ENCODE measurements at regions not wholly inside any gene's neighbourhood (a gene's known extent, or its start where the extent isn't known, plus 50 kb on each side); places are given as distances from the start of the nearest gene placed in this dataset.

GRCh38 chr5:71953866-71954265 is 153.4 kb upstream of the MAP1B start:
- DNase-seq, result no peak

DNA sequence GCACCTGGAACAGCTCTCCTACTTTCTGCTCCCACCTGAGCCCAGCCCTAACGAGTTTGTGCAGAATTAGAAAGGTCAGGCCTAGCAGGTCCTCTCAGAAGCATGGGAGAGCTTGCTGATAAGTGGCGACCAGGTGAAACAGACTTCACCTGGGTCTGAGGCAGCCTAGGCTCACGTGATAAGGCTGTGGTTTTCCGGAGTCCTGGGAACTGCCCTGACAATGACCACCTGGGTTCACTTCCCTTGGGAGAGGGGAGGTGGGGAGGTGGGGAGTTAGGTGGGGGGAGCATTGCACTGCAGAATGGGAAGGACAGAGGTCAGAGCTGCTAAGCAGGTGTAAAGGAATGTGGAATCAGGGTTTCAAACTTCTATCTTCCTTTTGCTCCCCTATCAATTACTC is 152.9 kb upstream of the MAP1B start:
- no peak for DNase-seq

GRCh38 chr5:71955723-71956122 is 151.6 kb upstream of the MAP1B start:
- no peak for DNase-seq

DNA sequence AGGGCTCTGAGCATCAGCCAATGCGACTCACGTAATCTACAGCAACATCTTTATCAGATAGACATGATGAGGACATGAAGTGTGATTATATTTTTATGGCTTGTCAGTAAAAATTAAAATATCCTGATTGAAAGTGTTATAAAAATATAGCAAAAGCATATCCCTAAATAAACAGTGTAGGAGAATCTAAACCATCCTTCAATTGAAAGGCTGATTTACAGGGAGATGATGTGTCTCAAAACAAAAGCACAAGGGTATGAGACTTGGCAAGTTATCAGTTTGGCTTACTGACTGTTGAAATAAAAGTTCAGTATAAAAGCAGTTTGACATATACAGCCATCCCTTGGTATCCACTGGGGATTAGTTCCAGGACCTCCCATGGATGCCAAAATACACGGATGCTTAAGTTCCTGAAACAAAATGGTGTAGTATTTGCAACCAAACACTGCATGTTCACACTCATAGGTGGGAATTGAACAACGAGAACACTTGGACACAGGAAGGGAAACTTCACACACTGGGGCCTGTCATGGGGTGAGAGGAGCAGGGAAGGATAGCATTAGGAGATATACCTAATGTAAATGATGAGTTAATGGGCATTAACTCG is 149.9 kb upstream of the MAP1B start:
- no peak for DNase-seq

GRCh38 chr5:71960195-71960594 is 147.1 kb upstream of the MAP1B start:
- DNase-seq, result no peak

- DNase-seq, result no peak
These were observed 145.5 kb upstream of the MAP1B start for GRCh38 chr5:71961786-71962185.

GRCh38 chr5:71969460-71969859 is 137.8 kb upstream of the MAP1B start:
- DNase-seq, result no peak

GRCh38 chr5:71971862-71972261 is 135.4 kb upstream of the MAP1B start:
- DNase-seq, result no peak

- DNase-seq, result no peak
These were observed 134.3 kb upstream of the MAP1B start for GRCh38 chr5:71972777-71973473.

- no peak for DNase-seq
These were observed 133.7 kb upstream of the MAP1B start for GRCh38 chr5:71973563-71973962.

GRCh38 chr5:71974165-71974564 is 133.1 kb upstream of the MAP1B start:
- no peak for DNase-seq

- no peak for DNase-seq
These were observed 132.7 kb upstream of the MAP1B start for GRCh38 chr5:71974622-71975021.

GRCh38 chr5:71976449-71976848 is 130.8 kb upstream of the MAP1B start:
- no peak for DNase-seq

DNA sequence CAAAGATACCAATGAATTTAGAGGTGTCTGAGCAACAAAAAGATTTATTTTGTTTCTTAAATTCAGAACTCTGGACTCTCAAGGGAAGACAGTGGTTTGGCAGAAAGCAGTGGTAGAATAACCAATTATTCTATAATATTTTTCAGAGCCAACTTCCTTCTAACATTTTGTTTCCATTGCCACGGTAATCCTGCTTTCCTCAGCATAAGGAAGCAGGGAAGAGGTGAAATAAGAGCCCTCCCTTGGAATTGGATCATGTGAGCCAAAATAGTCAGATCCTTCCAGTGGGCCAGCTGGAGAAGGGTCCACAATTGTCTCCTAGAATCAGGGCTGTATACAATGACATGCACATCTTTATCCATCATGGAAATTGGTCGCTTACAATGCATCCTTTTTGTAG is 130.0 kb upstream of the MAP1B start:
- DNase-seq, result no peak

DNA sequence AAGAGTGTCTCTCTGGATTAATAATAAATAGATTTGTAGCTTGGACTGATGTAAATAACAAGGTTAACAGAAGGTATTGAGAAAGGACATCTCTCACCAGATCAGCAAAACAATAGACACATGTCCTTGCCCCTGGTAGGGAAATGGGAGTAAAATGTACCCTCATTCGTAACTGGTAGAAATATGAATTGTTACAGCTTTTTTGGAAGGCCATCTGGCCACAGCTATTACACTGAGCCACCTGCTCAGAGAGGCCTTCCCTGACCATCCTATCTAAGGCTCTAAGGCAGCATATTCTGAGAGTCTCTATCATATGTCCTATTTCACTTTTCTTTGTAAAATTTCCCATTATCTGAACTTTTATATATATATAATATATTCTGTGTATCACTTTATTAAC is 129.1 kb upstream of the MAP1B start:
- DNase-seq, result no peak

- no peak for DNase-seq
These were observed 124.4 kb upstream of the MAP1B start for GRCh38 chr5:71982717-71983395.

DNA sequence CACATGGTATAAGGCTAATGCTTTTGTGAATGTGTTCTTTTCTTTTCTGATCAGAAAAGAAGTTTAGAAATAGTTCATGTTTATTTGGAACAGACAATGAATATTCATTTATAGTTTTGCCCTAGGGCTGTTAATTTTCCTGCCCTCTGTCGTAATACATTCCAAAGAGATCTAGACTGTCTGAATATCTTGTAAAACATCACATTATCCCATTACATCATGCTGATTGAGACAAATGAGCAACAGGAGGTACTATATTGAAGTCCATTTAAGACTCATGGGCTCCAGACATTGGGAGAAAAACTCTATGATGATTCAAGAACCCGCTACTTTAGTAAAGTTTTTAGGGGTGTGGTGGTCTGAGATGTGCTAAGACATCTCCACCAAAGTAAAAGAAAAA is 121.2 kb upstream of the MAP1B start:
- DNase-seq, result no peak

DNA sequence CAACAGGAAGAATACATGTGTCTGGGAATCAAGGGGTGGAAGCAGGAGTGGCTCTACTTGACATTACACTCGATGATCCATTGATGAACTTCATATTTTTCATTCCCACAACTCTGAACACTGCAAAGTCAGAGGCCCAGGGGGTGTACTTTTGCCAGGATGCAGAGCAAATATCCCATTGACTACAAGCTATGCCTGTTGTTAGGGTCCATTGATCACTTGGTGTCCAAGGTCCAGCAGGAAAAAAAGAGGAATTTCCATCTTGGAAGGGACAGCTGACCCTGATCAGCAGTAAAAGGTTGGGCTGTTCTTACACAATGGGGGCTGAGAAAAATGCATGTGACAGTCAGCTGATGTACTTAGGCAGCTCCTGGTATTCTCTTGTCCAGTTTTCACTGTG is 118.5 kb upstream of the MAP1B start:
- DNase-seq, result no peak

DNA sequence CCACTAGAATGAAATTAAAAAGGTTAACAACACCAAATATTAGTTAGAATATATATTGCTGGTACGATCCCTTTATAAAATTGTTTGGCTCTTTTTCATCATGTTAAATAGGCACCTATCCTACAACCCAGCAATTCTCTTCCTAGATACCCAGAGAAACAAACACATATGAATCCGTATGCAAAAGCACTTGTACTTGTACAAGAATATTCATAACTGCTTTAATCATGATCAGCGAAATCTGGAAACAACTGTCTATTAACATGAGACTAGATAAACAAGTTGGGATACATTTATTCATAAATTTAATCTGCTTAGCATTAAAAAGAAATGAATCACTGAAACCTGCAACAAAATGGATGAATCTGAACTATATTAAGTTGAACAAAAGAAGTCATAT is 113.7 kb upstream of the MAP1B start:
- no peak for DNase-seq

DNA sequence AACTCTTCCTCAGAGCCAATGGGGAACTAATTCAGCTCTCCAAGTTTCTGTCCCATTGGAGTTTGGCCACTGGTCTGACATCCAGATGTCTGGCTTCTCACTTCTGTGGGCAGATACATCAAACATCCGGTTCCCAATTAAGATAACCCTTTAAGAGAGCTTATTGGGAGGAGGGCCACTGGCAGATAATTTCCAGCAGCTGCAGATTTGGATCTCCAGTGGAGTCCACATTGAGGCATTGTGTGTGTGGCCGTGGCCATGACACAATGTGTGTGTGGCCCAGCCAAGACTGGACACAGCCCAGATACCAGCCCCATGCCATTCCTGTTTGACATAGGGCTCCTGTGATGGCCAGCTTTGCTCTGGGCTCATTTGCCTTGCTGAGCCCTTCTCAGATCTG is 110.5 kb upstream of the MAP1B start:
- no peak for DNase-seq

DNA sequence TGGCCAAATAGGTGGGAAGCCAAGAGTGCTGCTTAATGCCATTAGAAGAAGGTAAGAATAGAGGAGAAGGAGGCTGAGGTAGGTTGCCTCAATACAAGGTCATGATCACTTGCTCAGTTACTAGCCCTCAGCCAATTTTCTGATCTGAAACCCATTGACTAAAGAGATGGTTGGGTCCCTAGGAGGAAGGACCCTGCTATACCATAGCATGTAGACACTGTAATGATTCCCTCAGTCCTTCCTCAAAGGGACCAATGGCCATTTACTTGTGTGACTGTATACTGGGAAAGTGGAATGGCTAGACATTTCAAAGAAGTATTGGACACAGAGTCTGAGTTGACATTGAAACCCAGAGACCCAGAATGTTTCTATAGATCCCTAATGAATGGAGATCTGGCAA is 108.5 kb upstream of the MAP1B start:
- no peak for DNase-seq

DNA sequence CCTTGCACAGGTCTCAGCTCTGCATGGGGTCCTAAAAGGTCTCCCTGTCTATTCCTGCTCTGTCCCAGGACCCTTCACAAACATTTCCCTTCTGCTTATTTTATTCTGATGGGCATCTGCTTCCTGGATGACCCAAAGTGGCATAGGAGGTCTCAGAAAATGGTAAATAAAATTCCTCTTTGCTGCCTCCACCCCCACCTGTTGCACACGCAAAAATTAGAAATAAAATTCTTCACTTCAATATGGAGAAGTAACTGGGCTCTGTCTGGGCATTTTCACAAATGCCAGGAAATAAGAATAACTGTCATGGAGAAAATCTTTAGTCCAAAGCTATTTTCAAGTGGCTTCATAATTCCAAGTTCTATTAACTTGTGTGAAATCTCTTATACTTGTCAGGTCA is 106.6 kb upstream of the MAP1B start:
- no peak for DNase-seq

DNA sequence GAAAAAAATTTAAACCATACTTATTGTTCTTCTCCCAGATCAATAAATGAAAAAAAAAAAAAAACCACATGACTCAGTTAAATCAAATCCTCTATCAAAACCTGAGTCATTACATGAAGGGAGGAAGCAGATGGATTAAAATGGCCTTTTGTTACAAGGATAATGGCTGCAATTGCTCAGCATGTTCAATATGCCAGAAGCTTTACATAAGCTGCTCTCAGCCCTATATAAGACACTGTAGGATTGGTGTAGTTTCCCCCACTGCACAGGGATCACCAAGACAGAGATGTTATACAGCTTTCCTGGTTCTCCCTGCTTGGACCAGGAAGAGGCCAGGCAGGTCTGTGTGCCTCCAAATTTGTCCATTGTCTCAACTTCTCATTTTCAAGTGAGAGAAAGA is 101.6 kb upstream of the MAP1B start:
- no peak for DNase-seq

GRCh38 chr5:72006361-72006760 is 100.9 kb upstream of the MAP1B start:
- DNase-seq, result no peak

Measured in activated CD4-positive, alpha-beta T cell treated with anti-CD3 and anti-CD28 coated beads, Interleukin-2, amount 50 U/mL, for 1 hour (primary cell).